Activated CD8-positive, alpha-beta memory T cell treated with anti-CD3 and anti-CD28 coated beads for 4 hours (primary cell): ENCODE measurements at regions not wholly inside any gene's neighbourhood (a gene's known extent, or its start where the extent isn't known, plus 50 kb on each side); places are given as distances from the start of the nearest gene placed in this dataset.
A peak's percentile ranks its signal among the peaks of the same experiment; 100 is the strongest.
"Not testable (repeated sequence)": the region's sequence is repeated elsewhere in the genome, so short reads cannot be mapped to it uniquely, and the experiment has no call there.

ENCODE experiments used
- DNase-seq, 2 donors: peaks; one replicate each; pipeline ENCODE4 v3.0.0-alpha.2; 2020; ENCODE audit warnings: low read depth in 2 of 2

DNA sequence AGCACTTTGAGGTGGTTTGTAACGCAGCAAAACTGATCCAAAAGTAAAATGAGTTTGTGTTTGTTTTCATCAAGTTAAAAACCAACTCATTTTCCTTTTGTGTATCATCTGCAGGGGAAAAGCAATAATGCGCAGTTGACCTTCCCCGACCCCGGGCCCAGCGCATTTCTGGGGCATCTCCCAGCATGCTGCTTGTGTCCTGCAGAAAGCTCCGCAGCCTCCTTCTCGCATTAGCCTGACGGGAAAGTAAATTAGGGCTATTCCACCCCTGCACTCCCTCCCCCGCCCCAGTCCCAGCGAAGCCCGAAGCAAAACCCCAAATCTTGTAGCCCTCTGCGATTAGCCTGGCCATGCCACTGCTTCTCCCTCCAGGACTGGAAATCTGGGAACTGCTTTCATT is 82.0 kb upstream of the PPM1B start:
- DNase-seq = no peak

DNA sequence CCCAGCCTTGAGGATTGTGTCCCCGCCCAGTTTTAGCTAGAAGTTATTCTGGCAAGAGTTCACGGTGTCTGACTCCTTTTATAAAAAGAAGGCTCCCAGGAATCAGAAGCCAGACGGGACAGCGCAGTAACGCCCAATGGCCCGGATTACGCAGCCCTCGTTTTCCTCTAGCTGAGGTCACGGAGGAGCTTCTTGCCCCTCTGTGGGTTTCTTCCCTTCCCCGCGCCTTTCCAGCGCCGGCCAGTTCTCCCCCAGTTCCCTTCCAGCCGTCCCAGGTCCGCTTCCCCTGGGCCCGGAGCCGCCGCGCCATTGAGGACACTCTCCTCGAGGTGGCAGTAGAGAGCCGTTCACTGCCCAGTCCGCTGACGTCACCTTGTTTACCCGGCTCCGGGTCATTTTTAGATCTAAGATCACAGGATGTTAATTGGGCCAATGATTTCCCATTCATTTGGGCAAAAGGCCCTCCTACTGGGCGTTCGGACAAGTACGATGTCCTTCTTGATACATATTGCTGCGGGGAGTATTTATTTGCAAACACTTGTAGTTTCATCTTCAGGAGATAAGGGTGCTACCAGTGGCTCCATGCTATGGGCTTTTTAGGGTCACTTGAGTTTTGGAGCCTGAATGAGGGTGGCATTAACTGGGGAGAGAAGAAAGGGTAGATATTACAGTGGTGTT is 81.5 kb upstream of the PPM1B start:
- DNase-seq = peak; percentile 65 to 66

DNA sequence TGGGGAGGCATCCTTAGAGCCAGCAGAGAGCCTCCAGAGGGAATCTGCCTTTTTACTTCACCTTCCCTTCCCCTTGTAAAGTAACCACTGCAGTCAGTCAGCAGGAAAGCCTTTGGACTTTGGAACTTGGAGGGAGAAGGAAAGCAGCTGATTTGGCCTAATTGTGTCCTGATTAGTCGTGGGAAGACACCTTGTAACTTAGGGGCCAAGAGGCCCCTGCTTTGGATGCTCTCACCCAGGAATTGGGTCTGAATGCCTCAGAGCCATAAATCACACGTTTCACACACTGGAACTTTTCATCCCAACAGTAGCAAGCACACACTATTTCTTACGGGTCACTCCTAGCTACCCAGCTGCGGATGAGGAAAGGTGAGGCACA is 81.0 kb upstream of the PPM1B start:
- no peak for DNase-seq

DNA sequence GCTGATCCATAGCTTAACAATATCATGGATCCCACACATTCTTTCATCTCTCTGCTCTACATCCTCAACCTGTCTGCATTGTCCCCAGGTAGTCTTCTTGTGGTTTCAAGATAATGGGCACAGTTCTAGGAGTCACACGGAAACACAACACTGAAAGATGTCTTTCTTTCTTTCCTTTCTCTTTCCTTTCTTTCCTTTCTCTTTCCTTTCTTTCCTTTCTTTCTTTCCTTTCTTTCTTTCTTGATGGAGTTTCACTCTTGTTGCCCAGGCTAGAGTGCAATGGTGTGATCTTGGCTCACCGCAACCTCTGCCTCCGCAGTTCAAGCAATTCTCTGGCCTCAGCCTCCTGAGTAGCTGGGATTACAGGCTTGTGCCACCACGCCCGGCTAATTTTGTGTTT is 76.2 kb upstream of the PPM1B start:
- not testable (repeated sequence) for DNase-seq

DNA sequence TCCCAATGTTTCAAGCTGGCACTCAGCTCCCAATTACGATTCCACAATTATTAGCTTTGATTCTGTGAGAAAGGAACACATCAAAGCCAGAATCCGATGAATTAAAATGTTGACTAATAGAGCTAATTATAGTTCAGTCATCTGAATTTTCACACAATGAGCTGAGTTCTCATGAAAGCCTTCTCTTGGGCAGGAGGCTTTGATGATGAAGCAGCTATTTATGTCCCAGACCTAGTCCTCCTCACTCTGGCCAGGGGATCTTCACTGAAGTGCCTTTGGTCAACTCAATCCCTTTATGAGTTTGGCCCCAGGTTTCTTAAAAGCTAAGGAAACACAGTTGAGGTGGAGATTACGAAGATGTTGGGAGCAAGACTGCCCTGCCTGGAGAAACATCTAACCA is 74.7 kb upstream of the PPM1B start:
- DNase-seq = no peak

DNA sequence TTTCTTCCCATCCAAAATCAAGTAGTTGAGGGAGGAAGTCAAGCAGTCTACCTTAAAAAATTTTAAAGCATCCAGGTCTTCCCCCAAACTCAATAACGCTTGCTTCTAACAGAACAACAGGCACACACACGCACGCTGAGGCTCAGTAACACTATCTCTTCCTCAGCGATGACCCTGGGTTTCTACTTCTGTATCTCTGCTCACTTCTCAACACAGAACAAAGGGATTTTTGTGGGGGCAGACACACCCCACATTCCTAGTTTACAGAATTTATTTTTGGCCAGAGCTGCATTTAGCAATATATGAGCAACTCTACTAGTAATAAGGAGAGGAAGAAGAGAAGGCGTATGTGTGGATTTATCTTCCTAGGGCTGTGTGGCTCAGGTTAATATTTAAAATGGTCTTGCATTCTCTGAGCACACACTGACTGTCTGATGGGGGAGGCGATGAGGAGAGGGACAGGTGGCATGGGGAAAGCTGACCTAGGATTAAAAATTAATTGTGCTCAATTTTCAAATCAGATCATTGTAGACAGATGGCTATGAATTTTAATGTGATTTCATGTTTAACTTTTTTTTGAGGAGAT is 71.3 kb upstream of the PPM1B start:
- DNase-seq = no peak

DNA sequence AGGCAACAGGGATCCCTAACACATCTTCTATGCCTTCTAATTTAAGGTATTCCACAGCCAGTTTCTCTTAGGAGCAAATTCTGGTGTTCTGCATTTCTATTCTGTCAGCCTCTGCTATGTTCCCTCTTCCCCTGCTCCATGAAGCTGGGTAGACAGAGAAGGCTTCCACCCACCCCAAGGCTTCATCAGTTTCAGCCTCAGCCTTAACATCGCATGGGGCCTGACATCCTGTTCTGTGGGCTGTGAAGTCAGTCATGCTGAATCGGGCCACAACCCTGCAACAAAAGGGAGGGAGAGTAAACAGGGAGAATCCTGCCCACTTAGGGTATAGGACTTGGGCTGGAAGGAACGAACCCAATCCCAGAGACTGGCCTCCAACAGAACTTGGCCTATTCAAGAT is 70.6 kb upstream of the PPM1B start:
- DNase-seq = no peak

DNA sequence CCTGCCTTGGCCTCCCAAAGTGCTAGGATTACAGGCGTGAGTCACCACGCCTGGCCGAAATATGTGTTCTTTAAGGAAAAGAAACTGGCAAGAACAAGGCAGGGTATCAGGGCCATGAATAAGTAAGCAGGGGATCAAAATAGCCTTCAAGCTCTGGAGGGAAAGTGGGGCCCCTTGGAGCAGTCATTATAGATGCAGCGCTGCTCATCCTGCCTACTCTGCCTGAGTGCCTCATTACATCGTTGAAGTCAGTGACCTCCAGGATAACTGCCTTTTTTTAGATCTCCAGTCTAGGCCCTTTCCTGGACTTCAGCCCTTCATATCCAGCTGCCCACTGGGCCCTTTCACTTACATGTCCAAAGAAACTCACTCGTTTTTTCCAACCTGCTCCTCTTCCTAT is 69.8 kb upstream of the PPM1B start:
- DNase-seq = no peak

DNA sequence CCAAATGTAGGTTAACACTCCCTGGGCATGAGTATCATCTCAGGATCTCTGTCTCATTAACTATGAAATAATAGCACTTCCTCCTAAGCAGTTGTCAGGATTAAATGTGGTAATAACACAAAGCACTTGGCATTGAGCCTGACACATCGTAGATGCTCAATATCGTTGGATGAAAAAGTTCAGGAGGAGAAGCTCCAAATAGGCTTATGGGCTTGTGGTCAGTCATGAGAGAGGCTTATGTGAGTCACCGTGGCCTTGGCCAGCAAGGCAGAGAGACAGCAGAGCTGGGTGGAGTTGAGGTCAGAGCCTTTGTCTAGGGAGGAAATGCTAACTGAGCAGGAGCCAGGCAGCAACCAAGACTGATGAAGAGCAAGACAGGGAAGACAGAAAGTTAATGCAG is 68.3 kb upstream of the PPM1B start:
- DNase-seq = no peak

DNA sequence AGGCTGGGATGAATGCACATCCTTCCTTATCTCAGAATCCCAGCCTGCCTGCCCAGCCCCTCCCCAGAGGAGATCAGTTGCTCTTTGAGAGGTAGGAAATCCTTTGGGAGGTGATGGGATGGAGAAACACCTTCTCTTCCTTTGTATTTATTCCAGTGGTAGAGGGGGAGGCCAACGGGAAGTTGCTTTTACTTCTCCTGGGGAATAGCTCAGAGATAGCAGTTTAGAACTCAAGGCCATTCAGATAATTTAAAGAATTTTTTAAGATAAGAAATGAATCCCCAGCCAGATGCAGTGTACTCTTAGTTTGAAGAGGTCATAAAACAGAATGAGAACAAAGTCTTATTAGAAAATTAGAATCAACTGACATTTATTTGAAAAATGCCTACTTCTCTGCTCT is 67.4 kb upstream of the PPM1B start:
- DNase-seq = no peak

DNA sequence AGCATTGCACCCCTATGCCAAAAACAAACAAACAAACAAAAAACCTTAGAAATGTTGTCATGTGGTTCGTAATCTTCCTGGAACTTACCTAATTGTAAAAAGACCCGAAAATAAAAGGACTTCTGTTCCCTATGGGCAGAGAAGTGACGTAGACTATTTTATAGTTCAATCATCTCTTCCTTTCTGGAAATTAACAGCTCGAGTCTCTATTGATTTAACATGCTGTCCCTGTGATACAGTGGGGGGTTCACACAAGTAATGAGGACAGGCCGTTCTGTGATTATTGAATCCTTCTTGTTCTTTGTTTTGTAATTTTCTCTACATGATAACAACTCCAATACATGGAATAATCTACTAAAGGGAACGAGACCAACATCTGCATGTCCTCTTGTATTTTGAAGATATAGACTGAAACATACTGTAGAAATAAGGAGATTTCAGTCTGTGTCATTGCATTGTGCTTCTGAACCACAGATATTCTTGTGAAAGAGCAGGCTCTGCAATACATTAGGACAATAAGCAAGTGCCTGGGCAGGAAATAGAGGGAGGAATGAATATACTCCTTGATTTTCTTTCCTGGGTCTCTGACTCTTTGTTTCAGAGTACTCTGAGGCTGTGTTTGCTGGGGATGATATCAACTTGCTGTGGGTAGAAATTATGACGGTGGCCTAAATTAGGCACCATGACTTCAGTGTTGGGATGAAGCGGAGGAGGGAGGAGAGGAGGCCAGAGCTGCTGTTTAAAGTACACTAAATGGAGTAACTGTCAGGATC is 65.7 kb upstream of the PPM1B start:
- DNase-seq = no peak

DNA sequence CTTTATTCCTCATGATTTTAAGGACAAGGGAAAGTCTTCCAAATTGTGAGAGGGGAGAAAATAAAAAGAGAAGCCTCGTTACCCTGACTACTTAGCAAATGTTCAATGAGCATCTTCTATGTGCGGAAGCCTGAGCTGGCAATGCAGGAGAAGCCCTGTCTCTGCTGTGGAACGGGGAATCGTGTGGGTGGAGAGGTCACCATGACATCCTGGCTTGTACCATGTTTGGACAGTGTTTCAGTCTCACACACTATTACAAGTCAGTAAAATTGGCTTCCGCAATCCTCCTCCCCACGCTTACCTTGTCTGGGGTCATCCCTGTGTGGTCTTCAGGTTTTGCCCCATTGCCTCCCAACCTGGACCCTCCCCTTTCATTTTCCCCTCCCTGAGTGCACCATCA is 65.0 kb upstream of the PPM1B start:
- no peak for DNase-seq

DNA sequence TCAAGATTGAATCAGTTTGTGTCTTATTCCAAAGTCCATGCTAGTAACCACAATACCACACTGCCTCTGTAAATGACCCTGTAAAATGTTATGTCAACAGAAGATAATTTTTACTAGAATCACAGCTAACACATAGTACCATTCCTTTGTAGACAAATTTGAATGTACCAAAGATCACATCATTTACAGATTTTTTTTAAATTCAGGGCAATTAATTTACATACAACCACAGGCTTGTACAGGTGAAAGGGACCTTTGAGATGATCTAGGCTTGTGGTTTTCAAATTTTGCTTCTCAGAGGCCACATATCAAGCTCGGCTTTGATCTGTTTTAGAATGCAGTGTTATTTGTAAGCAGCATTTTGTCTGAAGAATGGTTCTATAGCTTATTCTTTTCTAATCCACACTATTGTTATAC is 63.8 kb upstream of the PPM1B start:
- DNase-seq = no peak

DNA sequence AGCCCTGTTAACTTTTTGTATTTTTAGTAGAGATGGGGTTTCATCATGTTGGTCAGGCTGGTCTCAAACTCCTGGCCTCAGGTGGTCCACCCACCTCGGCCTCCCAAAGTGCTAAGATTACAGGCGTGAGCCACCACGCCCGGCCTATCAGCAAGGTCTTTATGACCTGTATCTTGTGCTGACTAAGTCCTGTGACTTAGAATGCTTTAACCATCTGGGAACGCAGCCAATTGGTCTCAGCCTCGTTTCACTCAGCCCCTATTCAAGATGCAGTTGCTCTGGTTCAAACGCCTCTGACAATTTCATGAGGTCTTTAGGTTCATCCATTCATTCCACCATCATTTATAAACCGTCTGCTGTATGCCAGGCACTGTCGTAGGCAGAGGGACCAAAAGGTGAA is 62.2 kb upstream of the PPM1B start:
- not testable (repeated sequence) for DNase-seq

DNA sequence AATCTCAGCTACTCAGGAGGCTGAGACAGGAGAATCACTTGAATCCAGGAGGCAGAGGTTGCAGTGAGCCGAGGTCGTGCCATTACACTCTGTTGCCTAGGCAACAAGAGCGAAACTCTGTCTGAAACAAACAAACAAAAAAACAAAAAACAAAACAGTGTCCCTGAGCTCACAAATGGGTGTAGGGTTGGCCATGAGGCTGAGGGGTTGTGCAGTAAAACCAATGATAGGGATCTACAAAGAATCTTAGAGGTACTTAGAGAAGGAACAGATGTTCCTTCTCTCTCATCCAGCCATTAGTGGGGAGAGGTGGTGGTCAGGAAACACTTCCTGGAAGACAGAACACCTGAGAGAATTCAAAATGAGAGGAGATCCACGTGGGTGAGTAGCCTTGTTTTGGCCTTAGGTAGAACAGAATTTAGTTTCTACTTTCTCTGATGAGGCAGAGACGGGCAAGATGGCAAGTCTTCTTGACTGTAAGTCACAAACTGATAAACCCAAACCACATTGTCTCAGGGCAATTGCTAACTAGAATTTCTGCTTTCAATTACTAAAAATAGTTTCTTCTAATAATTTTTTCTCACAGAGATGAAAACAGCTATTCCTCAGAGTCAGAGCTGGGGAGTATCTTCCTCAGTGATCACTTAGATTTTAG is 61.5 kb upstream of the PPM1B start:
- DNase-seq = no peak

DNA sequence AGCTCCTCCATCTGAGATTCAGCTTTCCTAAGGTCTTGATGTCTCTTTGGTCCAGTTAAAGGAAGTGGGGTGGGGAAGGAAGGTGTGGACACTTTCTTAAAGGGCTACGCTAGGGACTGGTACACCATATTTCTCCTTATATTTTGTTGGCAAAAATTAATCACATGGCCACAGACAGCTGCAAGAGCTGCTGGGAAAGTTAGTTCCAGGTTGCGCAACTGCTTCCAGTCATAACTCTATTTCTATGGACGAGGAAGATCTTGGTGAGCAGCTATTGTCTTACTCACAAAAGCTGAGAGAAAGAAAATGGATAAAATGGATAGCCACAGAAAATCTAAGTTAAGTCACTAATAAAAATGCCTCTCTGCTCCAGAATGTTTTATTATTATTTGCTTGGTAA is 60.7 kb upstream of the PPM1B start:
- no peak for DNase-seq

DNA sequence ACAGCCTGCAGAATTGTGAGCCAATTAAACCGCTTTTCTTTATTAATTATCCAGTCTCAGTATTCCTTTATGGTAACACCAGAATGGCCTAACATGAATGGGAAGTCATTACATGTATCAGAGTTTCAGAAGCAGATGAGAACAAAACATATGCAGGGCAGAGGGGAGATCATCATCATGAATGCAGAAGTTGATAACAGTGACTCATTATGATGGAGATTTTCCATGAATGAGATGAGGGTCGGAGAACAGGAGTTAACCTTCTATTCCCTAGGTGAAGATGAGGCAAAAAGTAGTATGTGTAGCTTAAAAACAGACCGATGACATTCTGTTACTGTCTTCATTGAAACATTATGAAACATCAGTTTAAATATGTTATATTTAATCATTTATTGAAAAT is 59.5 kb upstream of the PPM1B start:
- no peak for DNase-seq

DNA sequence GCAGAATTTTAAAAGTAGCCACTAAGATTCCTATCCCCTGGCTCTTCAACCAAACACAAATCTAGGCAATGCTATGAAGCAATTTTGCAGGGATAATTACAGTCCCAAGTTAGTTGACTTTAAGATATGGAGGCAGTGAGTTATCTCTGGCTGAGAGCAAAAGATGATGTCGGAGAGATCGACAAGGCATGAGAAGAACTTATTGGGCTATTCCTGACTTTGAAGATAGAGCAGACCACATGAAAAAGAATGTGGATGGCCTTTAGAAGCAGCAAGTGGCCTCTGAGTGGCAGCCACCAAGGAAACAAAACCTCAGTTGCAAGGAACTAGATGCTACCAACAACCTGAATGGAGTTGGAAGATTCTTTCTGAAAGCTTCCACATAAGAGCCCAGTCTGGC is 58.2 kb upstream of the PPM1B start:
- no peak for DNase-seq

DNA sequence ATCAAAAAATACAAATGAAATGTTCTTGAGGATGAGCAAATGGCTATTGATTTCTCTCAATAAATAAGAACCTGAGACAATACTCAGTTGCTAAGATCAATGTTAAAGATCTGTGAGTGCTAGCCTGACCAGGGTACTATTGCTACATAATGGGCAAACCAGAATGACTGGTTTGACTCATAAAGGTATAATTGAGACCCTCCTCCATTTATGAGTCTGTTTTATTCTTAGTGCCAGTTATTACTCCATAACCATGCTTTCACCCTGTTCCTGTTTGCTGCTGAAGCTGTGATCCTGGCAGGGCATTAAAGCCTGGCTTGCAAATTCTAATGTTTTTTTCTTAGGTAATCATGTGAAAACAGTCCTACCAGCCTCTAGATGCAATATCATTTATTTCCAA is 56.6 kb upstream of the PPM1B start:
- no peak for DNase-seq

DNA sequence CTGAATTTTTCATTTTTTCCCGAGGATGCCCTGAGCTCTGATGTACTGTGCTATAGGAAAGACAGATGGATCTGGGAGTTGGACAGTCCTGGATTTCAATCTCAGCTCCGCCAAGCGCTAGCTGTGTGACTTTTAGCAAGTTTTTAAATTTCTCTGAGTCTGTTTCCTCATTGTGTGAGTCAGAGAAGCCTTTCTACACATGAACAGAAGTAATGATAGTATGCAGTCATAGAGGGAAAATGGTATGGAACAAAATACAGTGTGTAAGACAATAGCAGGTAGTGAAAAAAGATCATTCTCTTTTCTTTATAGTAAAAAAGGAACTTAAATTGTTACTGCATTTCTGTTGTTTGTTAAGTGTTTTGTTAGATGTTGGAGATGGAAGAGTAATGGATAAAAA is 52.4 kb upstream of the PPM1B start:
- DNase-seq = no peak

DNA sequence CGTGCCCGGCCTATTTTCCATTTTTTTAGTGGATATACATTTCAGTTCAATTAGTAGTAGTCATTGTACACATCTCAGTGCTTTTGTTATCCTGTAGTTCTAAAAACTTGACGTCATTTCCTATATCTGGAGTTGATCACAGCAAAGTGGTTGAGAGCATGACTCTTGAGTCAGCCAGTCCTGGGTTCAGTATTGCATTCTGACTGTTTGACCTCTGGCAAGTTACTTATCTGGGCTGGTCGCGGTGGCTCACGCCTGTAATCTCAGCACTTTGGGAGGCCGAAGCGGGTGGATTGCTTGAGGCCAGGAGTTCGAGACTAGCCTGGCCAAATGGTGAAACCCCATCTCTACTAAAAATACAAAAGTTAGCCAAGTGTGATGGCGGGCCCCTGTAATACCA is 50.4 kb upstream of the PPM1B start:
- no peak for DNase-seq
